HCT116 (cell line): ENCODE measurements at regions not wholly inside any gene's neighbourhood (a gene's known extent, or its start where the extent isn't known, plus 50 kb on each side); places are given as distances from the start of the nearest gene placed in this dataset.

Source experiments
- ATAC-seq: fragments of 200-7000 bp; cut with Tn5 transposase; 2 replicates; pipeline ENCODE4 v1.9.1; 2020; ENCODE audit warnings: mild to moderate bottlenecking, moderate library complexity
- BruUV-seq: library from RNA; stranded (reverse); fragments of 400-500 nt; replicated peaks from 2 replicates; lab custom pipeline; 2021; lab: Mats Ljungman, UMichigan
- CTCF ChIA-PET: fragments of 300-600 bp; sonication (Branson Sonifier 250); formaldehyde crosslinking; loops from one replicate; lab custom pipeline; 2021; ENCODE audit warnings: antibody characterized with exemption; lab: Charles Lee
- POLR2A ChIA-PET: fragments of 300-600, 350-600 bp; sonication (Branson Sonifier 250); formaldehyde crosslinking; loops from one replicate; lab custom pipeline; 2021; ENCODE audit warnings: antibody characterized with exemption; lab: Charles Lee
- RAD21 ChIA-PET, 2 experiments: fragments of 300-600 bp; sonication (Branson Sonifier 250); formaldehyde crosslinking; loops; one replicate each; lab custom pipeline; 2023; ENCODE audit warnings: low total read pairs in 2 of 2; ENCODE audit not compliant: uncharacterized antibody in 2 of 2, unreplicated experiment in 2 of 2, low non-redundant PET in 1 of 2; lab: Charles Lee
- DNase-seq: peaks from one replicate; pipeline ENCODE4 v3.0.0-alpha.2; 2010; ENCODE audit warnings: low read depth, low spot score
- H2AFZ ChIP-seq: fragments of 200-600 bp; shearing (Covaris generic), sonication (generic); 2 replicates; pipeline ENCODE4 v1.6.1; 2017; ENCODE audit warnings: low read depth, mixed run types, mixed read lengths, antibody characterized with exemption, low read length; ENCODE audit not compliant: poor library complexity, severe bottlenecking
- H3K27ac ChIP-seq: 2 replicates; pipeline ENCODE4 v1.5.1; 2012; ENCODE audit warnings: low read depth, low read length
- H3K27me3 ChIP-seq: fragments of 200-600 bp; sonication (generic); 2 replicates; pipeline ENCODE4 v1.6.1; 2016; ENCODE audit warnings: mixed run types, low read length, mixed read lengths; ENCODE audit not compliant: insufficient read depth
- H3K36me3 ChIP-seq, 2 experiments: fragments of 200-500 bp in 1 of 2; fragments of 200-600 bp in 1 of 2; sonication (Bioruptor generic) in 1 of 2; sonication (generic) in 1 of 2; 2 replicates each; pipeline versions ENCODE4 v1.5.1 to v1.6.1; 2014 to 2016; ENCODE audit warnings: low read length in 2 of 2, inconsistent platforms in 1 of 2, mixed read lengths in 1 of 2, mixed run types in 1 of 2; ENCODE audit not compliant: insufficient read depth in 2 of 2, control insufficient read depth in 1 of 2
- H3K4me1 ChIP-seq, 2 experiments: fragments of 200-600 bp in 1 of 2; sonication (generic) in 1 of 2; 2 replicates each; pipeline versions ENCODE4 v1.5.1 to v1.6.1; 2012 to 2017; ENCODE audit warnings: low read length in 2 of 2, inconsistent platforms in 1 of 2, mild to moderate bottlenecking in 1 of 2, mixed read lengths in 1 of 2, mixed run types in 1 of 2, moderate library complexity in 1 of 2; ENCODE audit not compliant: insufficient read depth in 2 of 2, control insufficient read depth in 1 of 2
- H3K4me2 ChIP-seq: fragments of 200-600 bp; sonication (generic); 2 replicates; pipeline ENCODE4 v1.6.1; 2017; ENCODE audit warnings: mixed run types, low read length, mixed read lengths
- H3K4me3 ChIP-seq, 2 experiments: fragments of 200-600 bp in 1 of 2; sonication (generic) in 1 of 2; replicated peaks in 1 of 2; 2 replicates each; pipeline ENCODE4 v1.5.1; 2011 to 2016; ENCODE audit warnings: low read length in 2 of 2, control low read depth in 1 of 2, low read depth in 1 of 2, mild to moderate bottlenecking in 1 of 2, mixed read lengths in 1 of 2, mixed run types in 1 of 2
- H3K79me2 ChIP-seq: fragments of 200-600 bp; sonication (generic); 2 replicates; pipeline ENCODE4 v1.6.1; 2017; ENCODE audit warnings: mild to moderate bottlenecking, mixed run types, low read length, moderate library complexity, mixed read lengths; ENCODE audit not compliant: insufficient read depth
- H3K9ac ChIP-seq: fragments of 200-600 bp; sonication (generic); 2 replicates; pipeline ENCODE4 v1.6.1; 2016; ENCODE audit warnings: low read length, mixed read lengths
- H3K9me2 ChIP-seq: fragments of 200-600 bp; sonication (generic), shearing (Covaris generic); 2 replicates; pipeline ENCODE4 v1.6.1; 2017; ENCODE audit warnings: mixed run types, mild to moderate bottlenecking, moderate library complexity; ENCODE audit not compliant: insufficient read depth
- H3K9me3 ChIP-seq, 2 experiments: fragments of 200-500 bp in 1 of 2; fragments of 200-600 bp in 1 of 2; sonication (Bioruptor generic) in 1 of 2; sonication (generic) in 1 of 2; 2 replicates each; pipeline ENCODE4 v1.6.1; 2014 to 2017; ENCODE audit warnings: low read length in 2 of 2, mixed read lengths in 2 of 2, inconsistent platforms in 1 of 2, low read depth in 1 of 2, mild to moderate bottlenecking in 1 of 2, mixed run types in 1 of 2, moderate library complexity in 1 of 2; ENCODE audit not compliant: control insufficient read depth in 1 of 2, insufficient read depth in 1 of 2
- H4K20me1 ChIP-seq: fragments of 200-600 bp; sonication (generic), shearing (Covaris generic); 2 replicates; pipeline ENCODE4 v1.6.1; 2017; ENCODE audit warnings: mixed run types, mild to moderate bottlenecking, moderate library complexity; ENCODE audit not compliant: insufficient read depth
- CBX3 ChIP-seq: IDR thresholded peaks from 2 replicates; pipeline ENCODE4 v1.6.1; 2012; ENCODE audit warnings: low read depth
- EGR1 ChIP-seq: IDR thresholded peaks from 2 replicates; pipeline ENCODE4 v1.6.1; 2012; ENCODE audit warnings: low read depth
- ELF1 ChIP-seq: IDR thresholded peaks from 2 replicates; pipeline ENCODE4 v1.6.1; 2012; ENCODE audit warnings: low read depth, borderline replicate concordance
- EZH2phosphoT487 ChIP-seq: fragments of 200-600 bp; IDR thresholded peaks from 2 replicates; pipeline ENCODE4 v1.6.1; 2018; ENCODE audit warnings: antibody characterized with exemption, borderline replicate concordance
- FOSL1 ChIP-seq: IDR thresholded peaks from 2 replicates; pipeline ENCODE4 v1.6.1; 2012; ENCODE audit warnings: low read depth
- RAD21 ChIP-seq: IDR thresholded peaks from 2 replicates; pipeline ENCODE4 v1.6.1; 2012; ENCODE audit warnings: low read depth, mild to moderate bottlenecking
- SIN3A ChIP-seq: IDR thresholded peaks from 2 replicates; pipeline ENCODE4 v1.6.1; 2012; ENCODE audit warnings: low read depth
- SRF ChIP-seq: IDR thresholded peaks from 2 replicates; pipeline ENCODE4 v1.6.1; 2012; ENCODE audit warnings: low read depth
- TCF7L2 ChIP-seq: IDR thresholded peaks from 2 replicates; pipeline ENCODE4 v1.7.0; 2011; ENCODE audit warnings: borderline replicate concordance, inconsistent platforms; ENCODE audit not compliant: insufficient read depth, insufficient read length; ENCODE audit errors: extremely low read depth
- YY1 ChIP-seq: IDR thresholded peaks from 2 replicates; pipeline ENCODE4 v1.6.1; 2011; ENCODE audit warnings: low read length, low read depth, moderate library complexity, mild to moderate bottlenecking; ENCODE audit not compliant: insufficient replicate concordance; ENCODE audit errors: extremely low read depth
- ZFX ChIP-seq: fragments of 450-650 bp; IDR thresholded peaks from 2 replicates; pipeline ENCODE4 v1.6.1; 2017
- ZNF274 ChIP-seq: fragments of 200-500 bp; sonication (Bioruptor generic); IDR thresholded peaks from 2 replicates; pipeline ENCODE4 v1.6.1; 2014; ENCODE audit warnings: mild to moderate bottlenecking, low read depth, low read length, inconsistent platforms
- intact Hi-C: fragments of 100-400 bp; cut with micrococcal nuclease; formaldehyde crosslinking; loops from 2 replicates; pipeline ENCODE4 v1.10.0; 2022
- TF ChIP-seq, protein P1 (sequence below): IDR thresholded peaks from 2 replicates; pipeline ENCODE4 v1.6.1; 2012
- TF ChIP-seq, protein P2 (sequence below): IDR thresholded peaks from 2 replicates; pipeline ENCODE4 v1.6.1; 2011; ENCODE audit warnings: mild to moderate bottlenecking, low read length, moderate library complexity; ENCODE audit not compliant: insufficient replicate concordance; ENCODE audit errors: extremely low read depth
- TF ChIP-seq, protein P3 (sequence below): IDR thresholded peaks from 2 replicates; pipeline ENCODE4 v1.6.1; 2012; ENCODE audit warnings: low read depth
- TF ChIP-seq, protein P4 (sequence below): IDR thresholded peaks from 2 replicates; pipeline ENCODE4 v1.6.1; 2012

GRCh38 chr1:55622074-55622473, 406.9 kb upstream of the USP24 start:
- H4K20me1 ChIP-seq: no peaks in the 10 kb centered on the region
- H3K9me2 ChIP-seq: no peaks in the 10 kb centered on the region
- no peaks in the 10 kb centered on the region for H3K9me3 ChIP-seq
- no peaks in the 10 kb centered on the region for H3K4me1 ChIP-seq
- no peak overlapping the region for H3K4me2 ChIP-seq
- H3K9ac ChIP-seq: no peak overlapping the region
- H3K4me3 ChIP-seq: no peak overlapping the region
- intact Hi-C loops: no loop called here
- DNase-seq (no peak), ATAC-seq (no peak)
- no peaks in the 10 kb centered on the region for H3K27me3 ChIP-seq
- no peaks in the 10 kb centered on the region for H3K79me2 ChIP-seq
- BruUV-seq: no TSS peak
- H2AFZ ChIP-seq: no peak overlapping the region
- RAD21 ChIA-PET: no interaction called here
- CTCF ChIA-PET: no interaction called here
- no peaks in the 10 kb centered on the region for H3K36me3 ChIP-seq
- POLR2A ChIA-PET: no interaction called here
- TF ChIP-seq EZH2phosphoT487: no peak
- no peak for TF ChIP-seq SRF
- no peak overlapping the region for H3K27ac ChIP-seq

- H3K36me3 ChIP-seq: no peaks in the 10 kb centered on the region
- H2AFZ ChIP-seq: no peak overlapping the region
- H3K9me3 ChIP-seq: no peaks in the 10 kb centered on the region
- no peak overlapping the region for H3K27ac ChIP-seq
- no peak overlapping the region for H3K9ac ChIP-seq
- no peaks in the 10 kb centered on the region for H4K20me1 ChIP-seq
- ChIA-PET CTCF (no interaction called here), RAD21 (no interaction called here), POLR2A (no interaction called here)
- intact Hi-C loops: no loop called here
- H3K4me2 ChIP-seq: no peak overlapping the region
- BruUV-seq: no TSS peak
- no peaks in the 10 kb centered on the region for H3K79me2 ChIP-seq
- no peak overlapping the region for H3K4me3 ChIP-seq
- DNase-seq (no peak), ATAC-seq (no peak)
- H3K27me3 ChIP-seq: no peaks in the 10 kb centered on the region
- H3K9me2 ChIP-seq: no peaks in the 10 kb centered on the region
- H3K4me1 ChIP-seq: no peaks in the 10 kb centered on the region
- TF ChIP-seq TCF7L2 (no peak), EGR1 (no peak), ELF1 (no peak), RAD21 (no peak), ZFX (no peak), ZNF274 (no peak), SRF (no peak), SIN3A (no peak), CBX3 (no peak), YY1 (no peak), FOSL1 (no peak)
- TF ChIP-seq, protein P1, sequence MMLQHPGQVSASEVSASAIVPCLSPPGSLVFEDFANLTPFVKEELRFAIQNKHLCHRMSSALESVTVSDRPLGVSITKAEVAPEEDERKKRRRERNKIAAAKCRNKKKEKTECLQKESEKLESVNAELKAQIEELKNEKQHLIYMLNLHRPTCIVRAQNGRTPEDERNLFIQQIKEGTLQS: no peak
- TF ChIP-seq, protein P2, sequence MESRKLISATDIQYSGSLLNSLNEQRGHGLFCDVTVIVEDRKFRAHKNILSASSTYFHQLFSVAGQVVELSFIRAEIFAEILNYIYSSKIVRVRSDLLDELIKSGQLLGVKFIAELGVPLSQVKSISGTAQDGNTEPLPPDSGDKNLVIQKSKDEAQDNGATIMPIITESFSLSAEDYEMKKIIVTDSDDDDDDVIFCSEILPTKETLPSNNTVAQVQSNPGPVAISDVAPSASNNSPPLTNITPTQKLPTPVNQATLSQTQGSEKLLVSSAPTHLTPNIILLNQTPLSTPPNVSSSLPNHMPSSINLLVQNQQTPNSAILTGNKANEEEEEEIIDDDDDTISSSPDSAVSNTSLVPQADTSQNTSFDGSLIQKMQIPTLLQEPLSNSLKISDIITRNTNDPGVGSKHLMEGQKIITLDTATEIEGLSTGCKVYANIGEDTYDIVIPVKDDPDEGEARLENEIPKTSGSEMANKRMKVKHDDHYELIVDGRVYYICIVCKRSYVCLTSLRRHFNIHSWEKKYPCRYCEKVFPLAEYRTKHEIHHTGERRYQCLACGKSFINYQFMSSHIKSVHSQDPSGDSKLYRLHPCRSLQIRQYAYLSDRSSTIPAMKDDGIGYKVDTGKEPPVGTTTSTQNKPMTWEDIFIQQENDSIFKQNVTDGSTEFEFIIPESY: no peak
- TF ChIP-seq, protein P3, sequence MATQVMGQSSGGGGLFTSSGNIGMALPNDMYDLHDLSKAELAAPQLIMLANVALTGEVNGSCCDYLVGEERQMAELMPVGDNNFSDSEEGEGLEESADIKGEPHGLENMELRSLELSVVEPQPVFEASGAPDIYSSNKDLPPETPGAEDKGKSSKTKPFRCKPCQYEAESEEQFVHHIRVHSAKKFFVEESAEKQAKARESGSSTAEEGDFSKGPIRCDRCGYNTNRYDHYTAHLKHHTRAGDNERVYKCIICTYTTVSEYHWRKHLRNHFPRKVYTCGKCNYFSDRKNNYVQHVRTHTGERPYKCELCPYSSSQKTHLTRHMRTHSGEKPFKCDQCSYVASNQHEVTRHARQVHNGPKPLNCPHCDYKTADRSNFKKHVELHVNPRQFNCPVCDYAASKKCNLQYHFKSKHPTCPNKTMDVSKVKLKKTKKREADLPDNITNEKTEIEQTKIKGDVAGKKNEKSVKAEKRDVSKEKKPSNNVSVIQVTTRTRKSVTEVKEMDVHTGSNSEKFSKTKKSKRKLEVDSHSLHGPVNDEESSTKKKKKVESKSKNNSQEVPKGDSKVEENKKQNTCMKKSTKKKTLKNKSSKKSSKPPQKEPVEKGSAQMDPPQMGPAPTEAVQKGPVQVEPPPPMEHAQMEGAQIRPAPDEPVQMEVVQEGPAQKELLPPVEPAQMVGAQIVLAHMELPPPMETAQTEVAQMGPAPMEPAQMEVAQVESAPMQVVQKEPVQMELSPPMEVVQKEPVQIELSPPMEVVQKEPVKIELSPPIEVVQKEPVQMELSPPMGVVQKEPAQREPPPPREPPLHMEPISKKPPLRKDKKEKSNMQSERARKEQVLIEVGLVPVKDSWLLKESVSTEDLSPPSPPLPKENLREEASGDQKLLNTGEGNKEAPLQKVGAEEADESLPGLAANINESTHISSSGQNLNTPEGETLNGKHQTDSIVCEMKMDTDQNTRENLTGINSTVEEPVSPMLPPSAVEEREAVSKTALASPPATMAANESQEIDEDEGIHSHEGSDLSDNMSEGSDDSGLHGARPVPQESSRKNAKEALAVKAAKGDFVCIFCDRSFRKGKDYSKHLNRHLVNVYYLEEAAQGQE: no peak
- TF ChIP-seq, protein P4, sequence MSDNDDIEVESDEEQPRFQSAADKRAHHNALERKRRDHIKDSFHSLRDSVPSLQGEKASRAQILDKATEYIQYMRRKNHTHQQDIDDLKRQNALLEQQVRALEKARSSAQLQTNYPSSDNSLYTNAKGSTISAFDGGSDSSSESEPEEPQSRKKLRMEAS: no peak
These were observed 403.0 kb upstream of the USP24 start for GRCh38 chr1:55618199-55618598.
